ENCODE measurements at regions not wholly inside any gene's neighbourhood (a gene's known extent, or its start where the extent isn't known, plus 50 kb on each side); places are given as distances from the start of the nearest gene placed in this dataset.

DNA sequence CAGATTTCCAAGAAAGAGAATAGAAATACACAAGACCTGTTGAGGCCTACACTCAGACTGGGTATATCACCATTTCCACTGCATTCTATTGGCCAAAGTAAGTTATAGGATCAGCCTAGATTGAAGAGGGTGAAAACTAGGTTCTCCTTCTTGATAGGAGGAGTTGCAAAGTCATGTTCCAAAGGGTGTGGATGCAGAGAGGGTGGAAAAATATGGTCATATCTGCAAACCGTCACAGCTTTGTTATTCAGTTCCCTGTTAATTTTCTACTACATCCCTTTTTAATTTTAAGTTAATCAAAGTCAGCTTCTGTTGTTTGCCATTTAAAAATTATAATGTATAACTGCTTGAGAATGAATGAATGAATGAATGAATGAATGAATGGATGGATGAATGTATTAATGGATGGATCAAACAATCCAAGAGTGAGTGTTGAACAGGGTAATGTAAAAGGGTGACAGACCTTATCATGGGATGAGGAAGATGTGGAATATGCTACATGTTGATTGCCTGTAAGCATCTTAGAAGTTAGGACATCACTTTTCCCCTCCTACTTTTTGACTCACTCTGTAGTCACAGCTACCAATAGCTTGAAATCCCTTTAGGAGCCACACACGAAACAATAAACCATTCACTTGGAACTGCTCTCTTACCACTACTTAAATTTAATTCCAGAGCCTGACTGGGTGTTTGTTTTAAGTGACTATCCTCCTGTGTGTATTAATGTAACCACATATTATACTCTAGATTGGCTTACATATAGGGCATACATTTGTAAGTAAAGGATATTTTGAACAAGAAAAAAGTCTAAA lies 121.5 kb downstream of the CCDC34 start:
- FAIRE-seq (peak; percentile 5), DNase-seq (ENCODE audit: insufficient read length) (no peak)
- no peak for TF ChIP-seq TAF1 (IDR thresholded peaks at IDR 0.05; ENCODE audit: borderline replicate concordance, low read depth, low read length)
- no peak for TF ChIP-seq POLR2A (IDR thresholded peaks at IDR 0.05; ENCODE audit: low read depth, low read length)
- no peak for TF ChIP-seq POLR2AphosphoS5 (IDR thresholded peaks at IDR 0.05; ENCODE audit: low read depth, low read length)

DNA sequence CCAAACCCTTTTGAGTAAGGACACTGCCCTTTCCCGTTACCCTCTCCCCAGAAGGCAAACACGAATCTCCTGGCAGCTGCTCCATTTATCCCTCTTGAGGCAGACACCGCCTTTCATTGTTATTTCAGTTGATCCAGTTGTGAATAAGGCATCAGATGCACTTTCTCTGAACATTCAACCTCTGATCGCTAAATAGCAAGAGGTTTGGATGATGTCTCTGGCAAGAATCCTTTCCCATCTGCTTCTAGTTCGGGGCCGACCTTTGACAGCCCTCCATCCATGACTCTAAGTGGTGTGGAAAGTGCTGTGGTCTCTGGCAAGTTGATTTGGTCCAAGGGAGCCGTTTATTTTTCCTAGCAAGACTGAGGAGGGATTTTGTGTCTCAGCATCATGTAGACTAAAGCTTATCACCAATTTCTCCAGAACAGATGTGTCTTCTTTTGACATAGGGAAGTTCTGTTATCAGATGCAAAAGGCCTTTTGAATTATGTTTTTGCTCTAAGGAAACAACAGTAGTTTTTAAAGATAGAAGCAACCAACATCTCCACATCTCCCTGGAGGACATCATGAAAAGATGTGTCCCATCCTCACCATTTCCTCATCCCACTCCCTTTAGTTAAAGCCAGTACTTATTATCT lies 123.6 kb downstream of the CCDC34 start:
- TF ChIP-seq TAF1 (IDR thresholded peaks at IDR 0.05; ENCODE audit: borderline replicate concordance, low read depth, low read length): no peak
- no peak for TF ChIP-seq POLR2AphosphoS5 (IDR thresholded peaks at IDR 0.05; ENCODE audit: low read depth, low read length)
- no peak for TF ChIP-seq POLR2A (IDR thresholded peaks at IDR 0.05; ENCODE audit: low read depth, low read length)
- DNase-seq (ENCODE audit: insufficient read length): no peak
- FAIRE-seq: no peak

DNA sequence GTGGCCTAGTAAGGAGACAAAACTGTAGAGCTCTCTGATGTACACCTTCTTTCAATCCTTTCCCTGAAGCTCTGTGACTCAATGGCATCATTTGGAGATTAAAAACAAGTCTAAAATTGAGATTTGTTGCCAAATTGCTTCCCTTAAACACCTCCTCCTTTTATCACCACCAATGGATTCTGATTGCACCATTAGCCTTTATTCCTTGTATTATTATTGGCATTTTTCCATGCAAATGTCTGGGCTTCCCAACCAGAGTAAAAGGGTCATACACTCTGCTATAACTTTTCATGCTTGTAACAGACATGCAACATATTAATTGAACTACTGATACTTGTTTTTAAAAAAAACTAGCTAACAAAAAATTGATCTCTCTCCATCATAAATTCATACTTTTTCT lies 124.2 kb downstream of the CCDC34 start:
- TF ChIP-seq TAF1 (IDR thresholded peaks at IDR 0.05; ENCODE audit: borderline replicate concordance, low read depth, low read length) (no peak), POLR2AphosphoS5 (IDR thresholded peaks at IDR 0.05; ENCODE audit: low read depth, low read length) (no peak), POLR2A (IDR thresholded peaks at IDR 0.05; ENCODE audit: low read depth, low read length) (no peak)
- DNase-seq (ENCODE audit: insufficient read length) (no peak), FAIRE-seq (no peak)

- FAIRE-seq (no peak), DNase-seq (ENCODE audit: insufficient read length) (no peak)
- TF ChIP-seq POLR2A (IDR thresholded peaks at IDR 0.05; ENCODE audit: low read depth, low read length) (no peak), TAF1 (IDR thresholded peaks at IDR 0.05; ENCODE audit: borderline replicate concordance, low read depth, low read length) (no peak), POLR2AphosphoS5 (IDR thresholded peaks at IDR 0.05; ENCODE audit: low read depth, low read length) (no peak)
Measured at GRCh38 chr11:27237643-27238042, 125.4 kb downstream of the CCDC34 start.

DNA sequence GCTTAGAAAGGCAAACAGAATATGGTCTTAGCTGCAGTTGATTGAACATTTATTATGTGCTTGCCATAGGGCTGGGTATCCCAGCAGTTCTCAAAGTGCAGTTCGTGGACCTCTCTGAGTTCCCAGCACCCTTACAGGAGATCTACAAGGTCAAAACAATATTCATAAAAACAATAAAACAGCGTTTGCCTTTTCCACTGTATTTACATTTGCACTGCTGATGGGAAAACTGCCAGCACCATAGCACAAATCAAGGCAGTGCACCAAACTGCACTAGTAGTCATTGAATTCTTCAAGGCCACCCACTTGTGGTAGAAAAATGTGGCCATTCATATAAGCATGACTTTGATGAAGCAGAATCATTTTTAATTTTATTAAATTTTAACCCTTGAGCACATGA lies 128.1 kb downstream of the CCDC34 start:
- TF ChIP-seq POLR2AphosphoS5 (IDR thresholded peaks at IDR 0.05; ENCODE audit: low read depth, low read length) (no peak), POLR2A (IDR thresholded peaks at IDR 0.05; ENCODE audit: low read depth, low read length) (no peak), TAF1 (IDR thresholded peaks at IDR 0.05; ENCODE audit: borderline replicate concordance, low read depth, low read length) (no peak)
- no peak for FAIRE-seq

DNA sequence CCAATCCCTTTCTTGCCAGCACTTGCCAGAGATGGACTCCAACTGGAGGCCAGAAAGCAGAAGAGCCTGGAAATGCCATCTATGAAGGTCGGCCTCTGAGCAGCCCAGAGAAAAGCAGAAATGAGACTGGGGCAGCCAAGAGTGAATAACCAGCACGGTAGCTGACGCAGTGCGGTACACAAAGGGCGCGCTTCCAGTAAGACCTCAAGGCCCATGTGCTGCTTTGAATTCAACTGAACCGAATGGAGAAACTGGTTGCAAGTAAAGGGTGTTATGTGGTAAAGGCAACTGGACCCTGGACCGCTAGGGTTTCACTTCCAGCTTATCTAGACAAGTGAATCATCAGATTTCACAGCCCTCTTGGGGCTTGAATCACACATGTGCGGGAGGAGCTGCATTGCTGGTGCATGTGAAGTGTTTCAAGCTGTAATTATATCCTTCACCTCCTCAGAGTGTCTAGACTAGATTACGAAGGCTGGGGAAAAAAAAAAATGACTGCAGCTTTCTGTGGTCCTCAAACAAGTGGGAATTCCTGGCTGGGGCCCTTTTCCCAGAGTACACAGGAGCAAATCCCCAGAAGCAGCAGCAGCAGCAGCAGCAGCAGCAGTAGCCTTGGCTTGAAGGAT lies 128.9 kb downstream of the CCDC34 start:
- no peak for TF ChIP-seq POLR2AphosphoS5 (IDR thresholded peaks at IDR 0.05; ENCODE audit: low read depth, low read length)
- FAIRE-seq: peak; percentile 97
- peak; percentile 16 for DNase-seq (ENCODE audit: insufficient read length)

More for the DNA sequence above, 128.1 kb downstream of the CCDC34 start:
- DNase-seq (ENCODE audit: insufficient read length): no peak

GRCh38 chr11:27233654-27234042 lies 129.4 kb downstream of the CCDC34 start:
- DNase-seq (ENCODE audit: insufficient read length) (no peak), FAIRE-seq (no peak)
- no peak for TF ChIP-seq POLR2A (IDR thresholded peaks at IDR 0.05; ENCODE audit: low read depth, low read length)
- TF ChIP-seq TAF1 (IDR thresholded peaks at IDR 0.05; ENCODE audit: borderline replicate concordance, low read depth, low read length): no peak
- TF ChIP-seq POLR2AphosphoS5 (IDR thresholded peaks at IDR 0.05; ENCODE audit: low read depth, low read length): no peak

- DNase-seq (ENCODE audit: insufficient read length) (no peak), FAIRE-seq (no peak)
- TF ChIP-seq POLR2AphosphoS5 (IDR thresholded peaks at IDR 0.05; ENCODE audit: low read depth, low read length) (no peak), POLR2A (IDR thresholded peaks at IDR 0.05; ENCODE audit: low read depth, low read length) (no peak), TAF1 (IDR thresholded peaks at IDR 0.05; ENCODE audit: borderline replicate concordance, low read depth, low read length) (no peak)
Measured at GRCh38 chr11:27231530-27231929, 131.5 kb downstream of the CCDC34 start.

GRCh38 chr11:27230192-27230572 lies 132.8 kb downstream of the CCDC34 start:
- DNase-seq (ENCODE audit: insufficient read length): no peak
- FAIRE-seq: no peak
- no peak for TF ChIP-seq POLR2AphosphoS5 (IDR thresholded peaks at IDR 0.05; ENCODE audit: low read depth, low read length)
- no peak for TF ChIP-seq POLR2A (IDR thresholded peaks at IDR 0.05; ENCODE audit: low read depth, low read length)
- TF ChIP-seq TAF1 (IDR thresholded peaks at IDR 0.05; ENCODE audit: borderline replicate concordance, low read depth, low read length): no peak

GRCh38 chr11:27229511-27230191 lies 133.4 kb downstream of the CCDC34 start:
- FAIRE-seq (no peak), DNase-seq (ENCODE audit: insufficient read length) (no peak)
- TF ChIP-seq TAF1 (IDR thresholded peaks at IDR 0.05; ENCODE audit: borderline replicate concordance, low read depth, low read length) (no peak), POLR2AphosphoS5 (IDR thresholded peaks at IDR 0.05; ENCODE audit: low read depth, low read length) (no peak), POLR2A (IDR thresholded peaks at IDR 0.05; ENCODE audit: low read depth, low read length) (no peak)

DNA sequence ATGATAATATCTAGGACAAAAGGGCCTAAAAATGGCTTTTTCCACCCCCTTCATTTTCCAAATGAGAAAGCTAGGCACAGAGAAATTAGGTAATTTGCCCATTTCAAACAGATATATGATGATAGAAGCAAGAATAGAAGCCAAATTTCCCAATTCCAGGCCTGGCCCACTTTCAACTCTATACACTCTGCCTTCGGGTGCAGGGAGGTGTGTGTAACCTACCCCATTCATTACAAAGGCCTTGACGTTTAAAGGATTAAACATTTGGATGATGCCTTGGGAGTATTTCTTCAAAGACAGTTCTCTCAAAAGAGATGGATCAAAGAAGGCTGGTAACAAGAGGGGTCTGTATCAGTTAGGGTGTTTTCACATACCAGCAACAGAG lies 134.1 kb downstream of the CCDC34 start:
- DNase-seq (ENCODE audit: insufficient read length): no peak
- TF ChIP-seq TAF1 (IDR thresholded peaks at IDR 0.05; ENCODE audit: borderline replicate concordance, low read depth, low read length) (no peak), POLR2AphosphoS5 (IDR thresholded peaks at IDR 0.05; ENCODE audit: low read depth, low read length) (no peak), POLR2A (IDR thresholded peaks at IDR 0.05; ENCODE audit: low read depth, low read length) (no peak)
- no peak for FAIRE-seq

Data from GM12892 (cell line).